Smooth muscle cell (in vitro differentiated cells): ENCODE measurements at regions not wholly inside any gene's neighbourhood (a gene's known extent, or its start where the extent isn't known, plus 50 kb on each side); places are given as distances from the start of the nearest gene placed in this dataset.

ENCODE experiments used
- DNase-seq: peaks from one replicate; lab custom pipeline; 2025; ENCODE audit not compliant: unreplicated experiment; lab: John Stamatoyannopoulos, UW
- H2AFZ ChIP-seq: fragments of 200-600 bp; sonication (generic); 2 replicates; pipeline ENCODE4 v1.6.0; 2016; ENCODE audit warnings: antibody characterized with exemption, low read depth, mild to moderate bottlenecking
- H3F3A ChIP-seq: fragments of 200-600 bp; sonication (generic); 2 replicates; pipeline ENCODE4 v1.6.0; 2017; ENCODE audit warnings: antibody characterized with exemption, low read depth
- H3K27ac ChIP-seq: fragments of 200-600 bp; sonication (generic); 2 replicates; pipeline ENCODE4 v1.5.1; 2016; ENCODE audit warnings: low read depth, mild to moderate bottlenecking
- H3K27me3 ChIP-seq: fragments of 200-600 bp; sonication (generic); 2 replicates; pipeline ENCODE4 v1.6.1; 2016; ENCODE audit warnings: low read depth, mild to moderate bottlenecking
- H3K36me3 ChIP-seq: fragments of 200-600 bp; sonication (generic); 2 replicates; pipeline ENCODE4 v1.5.1; 2016; ENCODE audit warnings: low read depth
- H3K4me1 ChIP-seq: fragments of 200-600 bp; sonication (generic); 2 replicates; pipeline ENCODE4 v1.5.1; 2016; ENCODE audit warnings: low read depth
- H3K4me2 ChIP-seq: fragments of 200-600 bp; sonication (generic); 2 replicates; pipeline ENCODE4 v1.6.0; 2016; ENCODE audit warnings: mild to moderate bottlenecking
- H3K4me3 ChIP-seq: fragments of 200-600 bp; sonication (generic); 2 replicates; pipeline ENCODE4 v1.5.1; 2016; ENCODE audit warnings: mild to moderate bottlenecking
- H3K79me2 ChIP-seq: fragments of 200-600 bp; sonication (generic); 2 replicates; pipeline ENCODE4 v1.6.0; 2016; ENCODE audit warnings: low read depth, mild to moderate bottlenecking
- H3K9ac ChIP-seq: fragments of 200-600 bp; sonication (generic); 2 replicates; pipeline ENCODE4 v1.6.0; 2016; ENCODE audit warnings: low read depth
- H3K9me3 ChIP-seq: fragments of 200-600 bp; sonication (generic); replicated peaks from 2 replicates; pipeline ENCODE4 v1.5.1; 2016; ENCODE audit warnings: low read depth
- H4K20me1 ChIP-seq: fragments of 200-600 bp; sonication (generic); 2 replicates; pipeline ENCODE4 v1.6.0; 2016; ENCODE audit warnings: low read depth
- WGBS: methylation state at CpG from one replicate; pipeline ENCODE4 v1.1.7; 2016; ENCODE audit warnings: low lambda C conversion rate; 5-methylcytosine and 5-hydroxymethylcytosine counted together
- TF ChIP-seq, protein P1 (sequence below): fragments of 200-600 bp; sonication (generic); IDR thresholded peaks from 2 replicates; pipeline ENCODE4 v1.5.1; 2017; ENCODE audit warnings: borderline replicate concordance, mild to moderate bottlenecking, antibody characterized with exemption; ENCODE audit not compliant: insufficient read depth, poor library complexity, severe bottlenecking

DNA sequence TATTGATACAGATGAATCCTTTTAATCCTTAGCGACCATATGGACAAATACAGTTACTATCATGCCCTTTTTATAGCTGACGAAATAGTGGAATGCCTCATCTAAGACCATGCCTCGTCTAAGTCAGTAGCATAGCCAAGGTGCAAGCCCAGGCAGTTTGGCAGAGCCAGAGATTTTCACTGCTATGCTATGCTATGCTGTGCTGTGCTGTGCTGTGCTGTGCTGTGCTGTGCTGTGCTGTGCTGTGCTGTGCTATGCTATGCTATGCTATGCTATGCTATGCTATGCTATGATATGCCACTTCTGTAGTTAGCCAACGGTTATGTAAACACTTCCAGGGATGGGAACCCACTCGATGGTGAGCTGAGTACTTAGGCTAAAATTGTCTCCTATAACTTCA is 91.6 kb upstream of the MAP4K3 start:
- no peaks in the 10 kb centered on the region for H3K36me3 ChIP-seq
- no peaks in the 10 kb centered on the region for H3K27me3 ChIP-seq
- H3K4me2 ChIP-seq, result no peak overlapping the region
- no peak overlapping the region for H3K4me3 ChIP-seq
- H3K4me1 ChIP-seq, result peaks cover 22% of the 10 kb centered on the region
- H3F3A ChIP-seq, result peaks cover 5% of the 10 kb centered on the region
- H3K9me3 ChIP-seq, result no peaks in the 10 kb centered on the region
- no peak overlapping the region for H3K27ac ChIP-seq
- no peaks in the 10 kb centered on the region for H4K20me1 ChIP-seq
- no peak overlapping the region for H3K9ac ChIP-seq
- WGBS, result 82% methylated on average over 5 of the region's 5 CpGs
- no peak overlapping the region for H2AFZ ChIP-seq
- DNase-seq, result no peak
- no peaks in the 10 kb centered on the region for H3K79me2 ChIP-seq
- TF ChIP-seq, protein P1, sequence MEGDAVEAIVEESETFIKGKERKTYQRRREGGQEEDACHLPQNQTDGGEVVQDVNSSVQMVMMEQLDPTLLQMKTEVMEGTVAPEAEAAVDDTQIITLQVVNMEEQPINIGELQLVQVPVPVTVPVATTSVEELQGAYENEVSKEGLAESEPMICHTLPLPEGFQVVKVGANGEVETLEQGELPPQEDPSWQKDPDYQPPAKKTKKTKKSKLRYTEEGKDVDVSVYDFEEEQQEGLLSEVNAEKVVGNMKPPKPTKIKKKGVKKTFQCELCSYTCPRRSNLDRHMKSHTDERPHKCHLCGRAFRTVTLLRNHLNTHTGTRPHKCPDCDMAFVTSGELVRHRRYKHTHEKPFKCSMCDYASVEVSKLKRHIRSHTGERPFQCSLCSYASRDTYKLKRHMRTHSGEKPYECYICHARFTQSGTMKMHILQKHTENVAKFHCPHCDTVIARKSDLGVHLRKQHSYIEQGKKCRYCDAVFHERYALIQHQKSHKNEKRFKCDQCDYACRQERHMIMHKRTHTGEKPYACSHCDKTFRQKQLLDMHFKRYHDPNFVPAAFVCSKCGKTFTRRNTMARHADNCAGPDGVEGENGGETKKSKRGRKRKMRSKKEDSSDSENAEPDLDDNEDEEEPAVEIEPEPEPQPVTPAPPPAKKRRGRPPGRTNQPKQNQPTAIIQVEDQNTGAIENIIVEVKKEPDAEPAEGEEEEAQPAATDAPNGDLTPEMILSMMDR, result no peak

DNA sequence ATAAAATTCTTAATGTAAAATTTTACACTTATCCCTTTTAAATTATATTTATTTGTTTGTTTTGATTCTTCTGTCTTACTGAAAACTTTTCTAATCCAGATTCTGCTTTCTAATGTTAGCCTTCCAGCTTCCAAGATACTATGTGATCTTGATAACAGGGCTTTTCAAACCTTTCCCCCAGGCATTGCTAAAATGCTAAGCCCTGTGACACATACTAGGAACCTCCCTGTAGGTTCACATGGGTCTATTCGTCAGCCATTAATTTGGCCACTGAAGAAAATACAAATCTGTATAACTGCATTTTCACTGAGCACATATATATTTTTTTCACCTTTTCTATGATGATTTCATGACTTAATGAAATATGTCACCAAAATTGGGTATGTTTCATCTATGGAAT is 92.8 kb upstream of the MAP4K3 start:
- 59% methylated on average over 1 of the region's 1 CpG for WGBS
- peaks cover 19% of the 10 kb centered on the region for H3K4me1 ChIP-seq
- no peaks in the 10 kb centered on the region for H3K36me3 ChIP-seq
- peak overlapping the region; percentile 67 for H3K27ac ChIP-seq
- H3K27me3 ChIP-seq, result no peaks in the 10 kb centered on the region
- no peaks in the 10 kb centered on the region for H3K79me2 ChIP-seq
- H3F3A ChIP-seq, result no peaks in the 10 kb centered on the region
- TF ChIP-seq, protein P1, result no peak
- H3K9ac ChIP-seq, result no peak overlapping the region
- no peak overlapping the region for H2AFZ ChIP-seq
- no peak overlapping the region for H3K4me3 ChIP-seq
- no peaks in the 10 kb centered on the region for H3K9me3 ChIP-seq
- peak overlapping the region; percentile 50 for H3K4me2 ChIP-seq
- no peak for DNase-seq
- H4K20me1 ChIP-seq, result no peaks in the 10 kb centered on the region

DNA sequence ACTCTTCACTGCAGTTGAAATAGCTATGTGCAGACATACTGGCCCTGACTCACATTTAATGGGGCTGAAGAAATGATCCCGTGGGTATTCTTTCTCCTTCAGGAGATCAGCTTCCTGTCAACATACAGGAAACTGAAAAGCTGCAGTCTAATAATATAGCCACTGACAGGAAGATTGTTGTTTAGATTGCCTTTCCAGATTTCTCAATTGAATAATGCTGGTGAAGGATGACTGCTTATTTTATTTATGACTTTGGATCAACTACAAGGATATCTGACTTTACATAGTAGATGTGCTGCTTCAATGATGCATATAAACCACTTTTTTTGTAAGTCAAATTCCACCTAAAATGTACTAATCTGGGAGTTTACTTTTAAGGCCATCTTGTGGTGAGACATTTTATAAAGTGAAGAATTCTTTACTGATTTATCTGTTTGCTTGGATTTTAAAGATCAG is 93.4 kb upstream of the MAP4K3 start:
- 5% methylated on average over 1 of the region's 1 CpG for WGBS
- H3F3A ChIP-seq, result no peaks in the 10 kb centered on the region
- peak overlapping the region; percentile 67 for H3K27ac ChIP-seq
- H3K4me3 ChIP-seq, result no peak overlapping the region
- H3K9ac ChIP-seq, result no peak overlapping the region
- TF ChIP-seq, protein P1, result no peak
- peak overlapping the region; percentile 50 for H3K4me2 ChIP-seq
- no peak overlapping the region for H2AFZ ChIP-seq
- H3K79me2 ChIP-seq, result no peaks in the 10 kb centered on the region
- no peaks in the 10 kb centered on the region for H3K27me3 ChIP-seq
- DNase-seq, result no peak
- no peaks in the 10 kb centered on the region for H4K20me1 ChIP-seq
- no peaks in the 10 kb centered on the region for H3K36me3 ChIP-seq
- peaks cover 22% of the 10 kb centered on the region for H3K4me1 ChIP-seq
- no peaks in the 10 kb centered on the region for H3K9me3 ChIP-seq

DNA sequence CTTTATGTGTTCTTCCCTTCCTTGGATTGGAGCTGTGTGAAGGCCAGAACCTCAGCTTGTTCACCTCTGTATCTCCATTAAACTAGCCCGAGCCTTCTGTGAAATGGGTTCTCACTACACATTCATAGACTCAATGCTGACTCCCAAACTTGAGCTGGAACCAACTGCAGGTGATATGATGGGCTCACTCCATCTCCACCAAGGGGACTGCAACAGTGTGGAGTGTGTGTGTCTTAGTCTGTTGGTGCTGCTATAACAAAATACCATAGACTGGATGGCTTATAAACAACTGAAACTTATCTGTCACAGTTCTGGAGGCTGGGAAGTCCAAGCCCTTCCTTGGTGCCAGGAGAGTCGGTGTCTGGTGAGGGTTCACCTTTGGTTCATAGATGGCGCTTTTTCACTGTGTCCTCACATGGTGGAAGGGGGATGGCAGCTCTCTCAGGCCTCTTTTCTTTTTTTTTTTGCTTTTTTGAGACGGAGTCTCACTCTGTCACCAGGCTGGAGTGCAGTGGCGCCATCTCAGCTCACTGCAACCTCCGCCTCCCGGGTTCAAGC is 94.2 kb upstream of the MAP4K3 start:
- TF ChIP-seq, protein P1, result no peak
- Histone ChIP-seq H3K79me2 (no peaks in the 10 kb centered on the region), H3K4me3 (no peak overlapping the region), H4K20me1 (no peaks in the 10 kb centered on the region), H3K4me2 (peak overlapping the region; percentile 50), H2AFZ (no peak overlapping the region), H3K9me3 (no peaks in the 10 kb centered on the region), H3K9ac (no peak overlapping the region), H3F3A (no peaks in the 10 kb centered on the region), H3K4me1 (peaks cover 25% of the 10 kb centered on the region), H3K27ac (peak overlapping the region; percentile 67), H3K36me3 (no peaks in the 10 kb centered on the region), H3K27me3 (no peaks in the 10 kb centered on the region)
- WGBS, result 98% methylated on average over 7 of the region's 7 CpGs
- DNase-seq, result no peak
